ENCODE measurements at regions not wholly inside any gene's neighbourhood (a gene's known extent, or its start where the extent isn't known, plus 50 kb on each side); places are given as distances from the start of the nearest gene placed in this dataset.

DNA sequence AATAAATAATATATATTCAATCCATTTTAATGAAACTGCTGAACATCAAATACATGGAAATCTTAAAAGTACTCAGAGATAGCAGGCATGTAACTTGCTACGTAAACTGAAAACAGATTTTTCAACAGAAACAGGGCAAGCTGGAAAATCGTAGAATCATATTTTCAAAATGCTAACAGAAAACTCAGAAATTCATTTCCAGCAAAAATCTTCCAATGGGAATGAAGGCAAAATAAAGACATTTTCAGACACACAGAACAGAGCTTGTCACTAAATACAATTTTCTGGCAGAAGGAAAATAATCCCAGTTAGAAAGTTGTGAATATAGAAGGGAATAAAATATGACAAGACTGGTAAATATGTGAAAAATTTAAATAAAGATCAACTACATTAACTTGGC lies 419.9 kb upstream of the ZFP42 start:
- no peak for TF ChIP-seq EGR1 (IDR thresholded peaks at IDR 0.05)
- TF ChIP-seq YY1 (IDR thresholded peaks at IDR 0.05; ENCODE audit: low read depth), result no peak
- TF ChIP-seq NFIC (IDR thresholded peaks at IDR 0.05), result no peak
- TF ChIP-seq TEAD4 (IDR thresholded peaks at IDR 0.05), result no peak
- TF ChIP-seq TAF1 (IDR thresholded peaks at IDR 0.05; ENCODE audit: low read depth), result no peak
- no peak for TF ChIP-seq RAD21 (IDR thresholded peaks at IDR 0.05; ENCODE audit: low read depth)
- TF ChIP-seq FOXM1 (IDR thresholded peaks at IDR 0.05; ENCODE audit: borderline replicate concordance, low read depth), result no peak
- no peak for TF ChIP-seq CEBPB (IDR thresholded peaks at IDR 0.05)
- TF ChIP-seq EP300 (IDR thresholded peaks at IDR 0.05; ENCODE audit: borderline replicate concordance), result no peak
- TF ChIP-seq, protein P1, sequence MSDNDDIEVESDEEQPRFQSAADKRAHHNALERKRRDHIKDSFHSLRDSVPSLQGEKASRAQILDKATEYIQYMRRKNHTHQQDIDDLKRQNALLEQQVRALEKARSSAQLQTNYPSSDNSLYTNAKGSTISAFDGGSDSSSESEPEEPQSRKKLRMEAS (IDR thresholded peaks at IDR 0.05), result no peak
- no peak for TF ChIP-seq CREB1 (IDR thresholded peaks at IDR 0.05; ENCODE audit: low read depth)
- TF ChIP-seq, protein P2, sequence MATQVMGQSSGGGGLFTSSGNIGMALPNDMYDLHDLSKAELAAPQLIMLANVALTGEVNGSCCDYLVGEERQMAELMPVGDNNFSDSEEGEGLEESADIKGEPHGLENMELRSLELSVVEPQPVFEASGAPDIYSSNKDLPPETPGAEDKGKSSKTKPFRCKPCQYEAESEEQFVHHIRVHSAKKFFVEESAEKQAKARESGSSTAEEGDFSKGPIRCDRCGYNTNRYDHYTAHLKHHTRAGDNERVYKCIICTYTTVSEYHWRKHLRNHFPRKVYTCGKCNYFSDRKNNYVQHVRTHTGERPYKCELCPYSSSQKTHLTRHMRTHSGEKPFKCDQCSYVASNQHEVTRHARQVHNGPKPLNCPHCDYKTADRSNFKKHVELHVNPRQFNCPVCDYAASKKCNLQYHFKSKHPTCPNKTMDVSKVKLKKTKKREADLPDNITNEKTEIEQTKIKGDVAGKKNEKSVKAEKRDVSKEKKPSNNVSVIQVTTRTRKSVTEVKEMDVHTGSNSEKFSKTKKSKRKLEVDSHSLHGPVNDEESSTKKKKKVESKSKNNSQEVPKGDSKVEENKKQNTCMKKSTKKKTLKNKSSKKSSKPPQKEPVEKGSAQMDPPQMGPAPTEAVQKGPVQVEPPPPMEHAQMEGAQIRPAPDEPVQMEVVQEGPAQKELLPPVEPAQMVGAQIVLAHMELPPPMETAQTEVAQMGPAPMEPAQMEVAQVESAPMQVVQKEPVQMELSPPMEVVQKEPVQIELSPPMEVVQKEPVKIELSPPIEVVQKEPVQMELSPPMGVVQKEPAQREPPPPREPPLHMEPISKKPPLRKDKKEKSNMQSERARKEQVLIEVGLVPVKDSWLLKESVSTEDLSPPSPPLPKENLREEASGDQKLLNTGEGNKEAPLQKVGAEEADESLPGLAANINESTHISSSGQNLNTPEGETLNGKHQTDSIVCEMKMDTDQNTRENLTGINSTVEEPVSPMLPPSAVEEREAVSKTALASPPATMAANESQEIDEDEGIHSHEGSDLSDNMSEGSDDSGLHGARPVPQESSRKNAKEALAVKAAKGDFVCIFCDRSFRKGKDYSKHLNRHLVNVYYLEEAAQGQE (IDR thresholded peaks at IDR 0.05; ENCODE audit: low read depth), result no peak
- no peak for TF ChIP-seq TCF12 (IDR thresholded peaks at IDR 0.05; ENCODE audit: low read depth)
- no peak for TF ChIP-seq ZBTB7A (IDR thresholded peaks at IDR 0.05; ENCODE audit: low read depth)
- TF ChIP-seq, protein P3, sequence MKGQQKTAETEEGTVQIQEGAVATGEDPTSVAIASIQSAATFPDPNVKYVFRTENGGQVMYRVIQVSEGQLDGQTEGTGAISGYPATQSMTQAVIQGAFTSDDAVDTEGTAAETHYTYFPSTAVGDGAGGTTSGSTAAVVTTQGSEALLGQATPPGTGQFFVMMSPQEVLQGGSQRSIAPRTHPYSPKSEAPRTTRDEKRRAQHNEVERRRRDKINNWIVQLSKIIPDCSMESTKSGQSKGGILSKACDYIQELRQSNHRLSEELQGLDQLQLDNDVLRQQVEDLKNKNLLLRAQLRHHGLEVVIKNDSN (IDR thresholded peaks at IDR 0.05), result no peak

DNA sequence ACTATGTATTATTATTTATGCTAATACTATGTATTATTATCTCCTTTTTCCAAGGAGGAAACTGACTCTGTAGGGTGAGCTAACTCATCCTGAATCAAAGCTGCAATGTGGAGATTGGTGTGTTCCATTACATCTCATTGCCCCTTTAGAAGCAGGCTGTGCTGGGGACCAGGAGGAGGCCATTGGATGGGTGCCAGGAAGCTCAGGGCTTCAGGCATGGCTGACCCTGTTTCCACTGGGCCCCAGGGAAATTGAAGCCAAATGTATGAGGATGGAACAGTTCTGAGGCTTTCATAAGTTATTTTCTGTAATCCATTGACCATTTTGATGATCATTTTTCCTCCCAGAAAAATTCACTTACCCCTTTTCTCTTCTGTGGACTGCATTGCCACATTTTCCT lies 418.8 kb upstream of the ZFP42 start:
- TF ChIP-seq EGR1 (IDR thresholded peaks at IDR 0.05), result no peak
- TF ChIP-seq NFIC (IDR thresholded peaks at IDR 0.05), result no peak
- TF ChIP-seq TCF12 (IDR thresholded peaks at IDR 0.05; ENCODE audit: low read depth), result no peak
- no peak for TF ChIP-seq CREB1 (IDR thresholded peaks at IDR 0.05; ENCODE audit: low read depth)

DNA sequence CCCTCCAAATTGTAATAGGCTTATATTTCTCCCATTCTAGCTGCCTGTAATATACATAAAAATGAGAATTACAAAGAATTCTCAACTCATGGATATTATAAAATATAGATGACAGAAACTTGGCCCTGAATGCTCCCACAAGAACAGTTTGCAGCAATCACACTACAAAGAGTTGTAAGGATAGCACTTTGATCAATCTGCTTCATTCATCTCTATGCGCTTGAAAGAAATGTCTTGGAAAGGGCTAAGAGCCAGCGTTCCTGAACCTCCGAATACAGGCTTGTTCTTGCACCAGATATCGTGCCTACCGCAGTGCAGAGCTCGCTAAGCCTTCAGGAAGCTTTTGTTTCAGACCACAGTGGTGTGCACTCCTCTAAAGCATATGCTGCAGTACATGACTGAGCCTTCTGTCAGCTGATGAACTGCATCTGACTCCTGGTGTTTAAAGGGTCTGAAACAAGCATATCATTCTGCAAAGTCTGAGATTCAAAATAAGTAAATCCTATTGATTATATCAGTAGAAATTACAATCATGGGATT lies 417.6 kb upstream of the ZFP42 start:
- TF ChIP-seq CEBPB (IDR thresholded peaks at IDR 0.05) (no peak), YY1 (IDR thresholded peaks at IDR 0.05; ENCODE audit: low read depth) (no peak)

DNA sequence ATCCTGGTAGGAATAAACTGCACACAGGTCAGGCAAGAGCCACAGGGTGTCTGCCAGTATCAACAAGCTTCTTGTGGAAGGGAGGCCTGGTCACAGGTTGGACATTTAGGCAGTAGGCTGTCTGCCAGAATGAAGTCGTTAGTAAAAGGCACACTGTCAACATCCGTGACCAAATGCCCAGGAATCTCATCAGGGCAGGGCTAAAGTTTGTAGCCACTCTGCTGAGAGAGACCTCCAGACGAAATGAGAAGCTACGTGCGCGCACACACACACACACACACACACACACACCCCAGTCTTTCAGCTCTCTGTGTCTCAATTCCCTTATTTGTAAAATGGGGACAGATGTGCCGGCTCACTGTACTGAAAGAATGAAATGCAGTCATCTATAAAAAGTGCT lies 408.7 kb upstream of the ZFP42 start:
- TF ChIP-seq, protein P1 (IDR thresholded peaks at IDR 0.05), result no peak
- TF ChIP-seq CEBPB (IDR thresholded peaks at IDR 0.05) (no peak), EP300 (IDR thresholded peaks at IDR 0.05; ENCODE audit: borderline replicate concordance) (no peak), TEAD4 (IDR thresholded peaks at IDR 0.05) (no peak)

DNA sequence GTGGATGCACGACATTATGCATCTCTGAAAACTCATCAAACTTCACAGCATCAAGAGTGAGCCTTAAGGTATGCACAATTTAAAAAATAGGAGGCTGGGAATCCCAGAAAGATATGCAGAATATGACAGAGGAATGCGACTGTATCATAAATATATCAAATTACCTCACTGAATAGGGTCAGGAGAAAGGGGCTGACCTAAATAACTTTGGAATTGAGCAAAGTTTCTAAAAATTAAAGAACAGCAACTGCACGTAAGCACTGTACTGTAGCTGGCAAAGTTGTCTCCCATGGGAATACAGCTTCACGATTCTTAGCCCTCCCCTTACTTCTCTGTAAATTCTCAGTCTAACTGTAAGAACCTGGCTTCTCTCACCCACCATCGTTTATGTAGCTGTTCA lies 397.4 kb upstream of the ZFP42 start:
- TF ChIP-seq, protein P2 (IDR thresholded peaks at IDR 0.05; ENCODE audit: low read depth), result no peak
- TF ChIP-seq NFIC (IDR thresholded peaks at IDR 0.05), result no peak
- no peak for TF ChIP-seq CREB1 (IDR thresholded peaks at IDR 0.05; ENCODE audit: low read depth)
- TF ChIP-seq, protein P1 (IDR thresholded peaks at IDR 0.05), result no peak
- no peak for TF ChIP-seq ZBTB7A (IDR thresholded peaks at IDR 0.05; ENCODE audit: low read depth)
- TF ChIP-seq CEBPB (IDR thresholded peaks at IDR 0.05), result no peak
- no peak for TF ChIP-seq TCF12 (IDR thresholded peaks at IDR 0.05; ENCODE audit: low read depth)
- TF ChIP-seq YY1 (IDR thresholded peaks at IDR 0.05; ENCODE audit: low read depth), result no peak
- no peak for TF ChIP-seq EP300 (IDR thresholded peaks at IDR 0.05; ENCODE audit: borderline replicate concordance)
- TF ChIP-seq, protein P3 (IDR thresholded peaks at IDR 0.05), result no peak
- TF ChIP-seq EGR1 (IDR thresholded peaks at IDR 0.05), result no peak
- no peak for TF ChIP-seq FOXM1 (IDR thresholded peaks at IDR 0.05; ENCODE audit: borderline replicate concordance, low read depth)

DNA sequence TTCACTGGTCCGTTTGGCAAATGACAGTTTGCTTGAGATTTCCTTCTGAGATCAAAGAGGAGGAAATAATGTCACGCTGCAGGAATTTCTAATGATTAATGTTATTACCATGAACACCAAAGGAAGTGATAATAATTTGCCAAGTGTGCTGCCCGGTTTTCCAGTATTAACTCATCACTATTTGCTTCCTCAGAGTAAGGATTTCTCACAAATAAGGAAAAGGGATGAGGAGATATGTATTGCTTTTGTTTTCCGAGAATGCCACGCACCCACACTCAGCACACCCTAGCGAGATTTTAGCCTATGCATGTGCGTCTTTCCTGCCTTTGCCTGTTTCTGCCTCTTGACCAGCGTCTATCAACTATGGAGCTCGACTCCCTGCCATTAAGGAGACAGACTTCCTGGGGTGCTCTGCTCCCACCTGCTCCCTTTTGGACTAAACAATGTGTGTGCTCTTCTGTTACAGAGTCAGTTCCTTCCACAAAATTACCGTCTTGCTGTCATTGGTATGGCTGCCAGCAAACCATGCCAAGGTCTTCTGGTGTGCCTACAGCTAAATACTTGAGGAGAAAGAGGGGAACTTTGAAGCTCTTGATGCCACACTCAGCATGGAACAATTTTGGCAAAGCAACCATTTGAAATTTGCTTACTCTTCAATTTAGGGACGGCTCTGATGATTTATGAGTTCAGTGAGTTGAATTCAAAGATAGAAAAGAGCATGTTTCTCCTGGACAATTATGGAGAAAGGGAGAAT lies 393.1 kb upstream of the ZFP42 start:
- TF ChIP-seq FOXM1 (IDR thresholded peaks at IDR 0.05; ENCODE audit: borderline replicate concordance, low read depth) (no peak), CREB1 (IDR thresholded peaks at IDR 0.05; ENCODE audit: low read depth) (no peak), CEBPB (IDR thresholded peaks at IDR 0.05) (no peak), TAF1 (IDR thresholded peaks at IDR 0.05; ENCODE audit: low read depth) (no peak), NFIC (IDR thresholded peaks at IDR 0.05) (no peak), ZBTB7A (IDR thresholded peaks at IDR 0.05; ENCODE audit: low read depth) (no peak), RAD21 (IDR thresholded peaks at IDR 0.05; ENCODE audit: low read depth) (no peak), EGR1 (IDR thresholded peaks at IDR 0.05) (no peak), TCF12 (IDR thresholded peaks at IDR 0.05; ENCODE audit: low read depth) (no peak), YY1 (IDR thresholded peaks at IDR 0.05; ENCODE audit: low read depth) (no peak), EP300 (IDR thresholded peaks at IDR 0.05; ENCODE audit: borderline replicate concordance) (no peak), TEAD4 (IDR thresholded peaks at IDR 0.05) (no peak)
- TF ChIP-seq, protein P3 (IDR thresholded peaks at IDR 0.05), result no peak
- TF ChIP-seq, protein P2 (IDR thresholded peaks at IDR 0.05; ENCODE audit: low read depth), result no peak
- TF ChIP-seq, protein P1 (IDR thresholded peaks at IDR 0.05), result no peak

All from Ishikawa (cell line).